ENCODE measurements at regions not wholly inside any gene's neighbourhood (a gene's known extent, or its start where the extent isn't known, plus 50 kb on each side); places are given as distances from the start of the nearest gene placed in this dataset.

- TF ChIP-seq CTCF (IDR thresholded peaks at IDR 0.05) (no peak), POLR2AphosphoS5 (IDR thresholded peaks at IDR 0.05) (peak in 2 of 3 donors; percentile 53 to 54)
Measured at GRCh38 chr3:40800343-40800742, 275.6 kb downstream of the ZNF621 start.
